Activated gamma-delta T cell (primary cell): ENCODE measurements at regions not wholly inside any gene's neighbourhood (a gene's known extent, or its start where the extent isn't known, plus 50 kb on each side); places are given as distances from the start of the nearest gene placed in this dataset.

Experiments used
- DNase-seq: peaks from one replicate; lab custom pipeline; 2025; lab: John Stamatoyannopoulos, UW

GRCh38 chr2:5339473-5339872 lies 352.7 kb upstream of the SOX11 start:
- DNase-seq = no peak

DNA sequence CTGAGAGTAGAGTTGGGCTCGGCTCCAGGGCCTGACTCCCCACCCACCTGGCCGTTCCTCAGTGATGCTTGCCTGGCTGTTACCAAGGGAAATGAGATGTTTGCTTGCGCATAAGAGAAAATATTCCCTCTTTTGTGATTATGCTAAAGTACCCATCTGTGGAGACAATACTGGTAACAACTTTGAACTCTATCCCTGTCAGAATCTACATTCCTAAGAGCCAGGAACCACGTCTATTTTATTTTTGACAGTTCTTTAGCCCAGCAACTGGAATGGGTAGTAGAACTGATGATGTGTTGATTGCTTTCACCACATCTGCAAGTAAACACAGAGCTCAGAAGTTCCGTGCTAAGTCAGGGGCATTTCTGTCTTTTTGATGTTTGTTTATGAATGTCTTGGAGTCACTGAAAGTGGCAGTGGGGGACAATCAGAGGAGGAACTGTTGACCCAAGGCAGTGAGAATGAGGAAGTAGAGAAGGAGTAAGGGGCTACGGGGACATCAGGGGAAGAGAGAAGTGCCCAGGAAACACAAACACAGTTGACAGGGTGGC lies 348.3 kb upstream of the SOX11 start:
- no peak for DNase-seq

- DNase-seq = no peak
These were observed 339.9 kb upstream of the SOX11 start for GRCh38 chr2:5352286-5352685.

DNA sequence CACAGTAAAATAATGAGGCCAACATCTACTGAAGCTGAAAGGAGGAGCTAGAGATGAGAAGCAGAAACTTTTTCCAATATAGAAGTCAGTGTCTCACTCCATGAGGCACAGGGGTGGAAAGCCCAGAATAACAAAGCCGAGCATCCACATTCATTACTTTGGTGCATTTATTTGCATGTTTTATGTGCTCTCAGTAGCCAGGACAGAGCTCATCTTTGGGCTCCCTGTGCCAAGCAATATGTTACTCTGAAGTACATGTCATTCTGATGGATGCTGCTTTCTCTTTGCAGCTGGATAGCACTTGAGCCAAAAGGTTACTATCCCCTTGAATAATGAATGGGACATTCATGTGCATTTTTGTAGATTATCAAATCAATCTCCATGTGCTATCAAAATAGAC lies 338.6 kb upstream of the SOX11 start:
- no peak for DNase-seq

DNA sequence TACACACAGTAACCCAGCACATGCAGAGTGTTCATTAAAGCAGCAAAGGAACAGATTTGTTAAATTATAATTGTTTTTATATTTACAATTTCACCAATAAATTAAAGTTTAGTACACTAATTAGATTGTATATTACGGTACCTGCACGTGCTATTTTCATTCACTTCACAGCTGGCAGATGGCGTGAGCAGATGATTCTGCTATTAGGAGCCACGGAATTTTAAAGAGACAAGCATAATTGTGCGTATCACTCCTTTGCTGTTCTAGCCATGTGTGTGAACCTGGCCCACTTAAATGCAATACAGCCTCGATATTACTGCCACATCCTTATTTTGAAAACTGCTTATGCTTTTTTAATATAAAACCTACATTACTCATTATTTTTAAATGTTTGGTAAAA lies 332.8 kb upstream of the SOX11 start:
- DNase-seq = no peak

- no peak for DNase-seq
These were observed 332.1 kb upstream of the SOX11 start for GRCh38 chr2:5360081-5360480.

DNA sequence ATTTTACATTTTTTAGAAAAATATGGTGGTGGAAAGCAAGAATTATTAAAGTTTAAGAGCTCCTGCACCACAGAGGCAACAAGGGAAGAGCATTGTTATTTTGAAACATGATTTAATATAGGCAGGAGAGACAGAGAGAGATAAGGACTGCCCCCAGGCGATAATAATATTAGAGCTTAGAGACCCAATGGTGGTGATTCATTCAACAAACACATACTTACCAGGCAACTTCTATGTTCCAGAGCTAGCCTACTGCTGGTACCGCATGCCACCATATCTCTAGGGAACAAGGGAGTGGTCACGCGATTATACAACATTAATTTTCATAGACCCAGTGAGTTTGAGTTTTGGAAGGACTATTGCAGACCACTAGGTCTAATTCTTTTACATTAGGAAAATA lies 327.8 kb upstream of the SOX11 start:
- no peak for DNase-seq

DNA sequence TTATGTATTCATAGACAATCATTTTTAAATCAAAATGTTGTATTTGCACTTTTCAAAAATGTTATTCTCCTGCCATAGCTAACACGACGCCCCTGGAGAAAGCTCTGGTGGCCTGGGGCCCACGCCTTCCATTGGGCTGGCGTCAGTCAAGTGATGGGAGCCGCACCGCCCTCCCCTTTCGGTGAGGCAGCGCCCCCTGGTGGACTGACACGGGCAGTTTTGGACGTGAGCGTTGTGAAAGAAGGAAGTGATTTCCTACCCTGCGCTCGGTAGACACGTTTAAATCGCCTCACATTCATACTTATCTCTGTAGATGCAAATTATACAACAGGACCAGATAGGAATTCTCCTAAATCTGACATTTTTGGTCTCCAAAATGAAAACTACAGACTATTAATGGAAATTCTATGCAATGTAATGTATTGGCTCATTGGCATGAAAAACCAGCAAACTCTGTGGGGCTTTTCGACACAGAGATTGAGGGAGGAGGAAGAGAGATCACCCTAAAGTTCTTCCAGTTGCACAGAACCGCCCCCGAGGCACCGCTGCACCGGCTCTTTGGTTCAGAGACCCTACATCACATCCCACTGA lies 326.2 kb upstream of the SOX11 start:
- DNase-seq = no peak

DNA sequence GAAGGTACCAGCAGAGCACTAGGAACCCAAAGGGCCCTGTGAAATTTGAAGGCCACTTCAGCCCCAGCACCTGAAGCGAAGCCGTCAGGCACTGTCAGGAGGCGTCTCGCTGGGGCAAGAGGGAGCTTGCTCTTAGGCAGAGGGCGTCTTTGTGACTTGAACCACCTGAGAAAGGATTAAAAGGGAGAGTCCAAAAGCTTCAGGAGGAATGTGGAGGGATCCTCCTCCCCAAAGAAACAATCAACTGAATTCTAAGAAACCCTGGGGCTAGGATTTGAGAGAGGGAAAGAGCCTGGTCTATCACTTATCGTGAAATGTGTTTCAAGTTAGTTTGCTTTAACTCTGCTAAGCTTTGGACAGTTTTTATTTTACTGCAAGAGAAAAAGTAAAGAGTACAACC lies 324.9 kb upstream of the SOX11 start:
- DNase-seq = no peak

GRCh38 chr2:5368263-5368662 lies 323.9 kb upstream of the SOX11 start:
- DNase-seq = no peak

DNA sequence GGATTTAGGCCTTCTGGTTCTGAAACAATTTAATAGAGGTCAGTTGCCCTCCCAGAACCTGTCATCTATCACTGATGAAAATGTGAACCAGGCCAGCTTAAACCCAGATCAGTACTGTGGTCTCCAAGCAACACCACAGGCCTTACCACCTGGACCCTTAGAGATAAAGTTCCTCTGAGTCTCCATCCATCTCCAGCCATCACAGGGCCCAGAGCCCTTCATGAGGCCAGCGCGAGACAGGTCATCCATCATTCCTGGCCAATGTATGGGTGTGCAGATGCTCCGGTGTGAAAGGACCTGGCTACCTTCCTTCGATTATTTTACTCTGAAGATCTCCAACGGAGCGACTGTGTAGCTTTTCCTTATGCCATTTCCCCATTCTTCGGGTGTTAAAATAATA lies 322.7 kb upstream of the SOX11 start:
- no peak for DNase-seq

- DNase-seq = no peak
These were observed 322.0 kb upstream of the SOX11 start for GRCh38 chr2:5370158-5370557.

GRCh38 chr2:5372141-5372540 lies 320.0 kb upstream of the SOX11 start:
- no peak for DNase-seq

DNA sequence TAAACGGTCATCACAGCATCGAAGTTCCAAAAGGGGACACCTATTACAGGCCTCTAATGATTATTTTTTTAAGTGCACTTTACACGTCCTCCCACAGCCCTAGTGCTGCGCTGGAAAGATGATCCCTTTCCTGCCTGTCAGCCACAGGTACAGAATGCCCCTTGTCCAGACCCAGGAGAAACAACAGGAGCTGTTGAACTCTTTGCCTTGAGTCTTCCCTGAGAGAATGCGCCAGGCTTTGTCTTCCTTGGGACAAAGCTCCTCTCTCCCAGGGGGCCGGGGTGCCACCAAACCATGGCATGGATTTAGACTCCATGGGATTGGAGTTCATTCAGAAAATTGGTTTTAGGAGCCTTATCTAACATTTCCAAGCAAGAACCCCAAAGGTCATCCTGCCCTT lies 319.0 kb upstream of the SOX11 start:
- DNase-seq = no peak

- DNase-seq = no peak
These were observed 317.4 kb upstream of the SOX11 start for GRCh38 chr2:5374762-5375161.

DNA sequence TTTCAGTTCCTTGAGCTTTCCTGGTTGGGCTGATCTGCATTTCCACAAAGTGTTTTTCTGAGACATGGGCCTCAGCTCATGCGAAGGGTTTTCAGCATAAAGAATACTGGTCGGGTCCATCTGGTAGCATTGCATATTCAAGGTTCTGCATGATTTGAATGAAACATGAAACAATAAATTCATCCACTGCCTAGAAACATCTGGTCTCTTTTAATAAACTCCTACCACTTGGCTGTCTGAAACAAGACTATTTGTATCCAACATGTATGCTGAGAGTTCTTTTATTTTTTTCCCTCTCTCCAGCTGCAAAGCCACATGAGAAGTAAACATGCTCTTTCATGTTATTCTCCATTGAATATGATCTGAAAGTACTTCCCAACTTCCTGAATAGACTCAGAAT lies 314.9 kb upstream of the SOX11 start:
- no peak for DNase-seq

- no peak for DNase-seq
These were observed 312.4 kb upstream of the SOX11 start for GRCh38 chr2:5379811-5380210.

DNA sequence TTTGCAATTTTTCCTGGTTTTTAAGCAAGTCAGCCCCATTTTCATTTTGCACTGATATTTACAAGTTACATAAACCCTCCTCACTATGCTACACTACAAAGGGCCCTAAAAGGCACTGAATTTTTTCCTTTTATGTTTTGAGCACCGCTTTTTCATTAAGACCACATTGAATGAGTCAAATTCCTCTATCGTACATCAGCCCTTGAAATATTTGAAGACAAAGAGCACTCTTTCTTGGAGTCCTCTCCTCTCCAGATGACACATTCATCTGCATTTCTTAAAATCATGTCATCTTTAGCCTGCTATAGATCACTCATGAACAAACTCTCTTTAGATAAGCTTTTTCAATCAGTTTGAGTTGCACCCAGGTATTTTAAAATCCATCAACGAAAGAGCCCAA lies 306.6 kb upstream of the SOX11 start:
- no peak for DNase-seq

- DNase-seq = no peak
These were observed 304.8 kb upstream of the SOX11 start for GRCh38 chr2:5387406-5387805.

- DNase-seq = no peak
These were observed 302.4 kb upstream of the SOX11 start for GRCh38 chr2:5389740-5390139.

DNA sequence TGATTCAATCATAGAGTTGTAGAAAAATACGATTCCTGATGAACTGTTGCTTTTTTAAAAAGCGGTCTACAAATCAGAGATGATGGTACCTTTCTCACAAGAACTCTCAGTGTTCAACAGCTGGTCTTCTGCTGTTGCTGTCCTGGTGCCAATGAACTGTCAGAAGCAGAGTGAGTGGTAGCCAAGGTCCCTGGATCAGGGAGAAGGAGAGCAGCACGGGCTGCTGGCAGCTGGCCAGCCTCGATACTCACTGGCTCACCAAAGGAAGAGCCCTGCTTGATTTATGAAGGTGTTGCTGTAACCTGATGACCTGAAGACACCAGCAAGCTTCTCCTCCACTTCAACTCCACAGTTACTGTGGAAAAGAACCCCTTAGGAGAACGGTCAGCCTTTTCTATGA lies 300.8 kb upstream of the SOX11 start:
- no peak for DNase-seq

GRCh38 chr2:5392658-5393057 lies 299.5 kb upstream of the SOX11 start:
- DNase-seq = no peak

DNA sequence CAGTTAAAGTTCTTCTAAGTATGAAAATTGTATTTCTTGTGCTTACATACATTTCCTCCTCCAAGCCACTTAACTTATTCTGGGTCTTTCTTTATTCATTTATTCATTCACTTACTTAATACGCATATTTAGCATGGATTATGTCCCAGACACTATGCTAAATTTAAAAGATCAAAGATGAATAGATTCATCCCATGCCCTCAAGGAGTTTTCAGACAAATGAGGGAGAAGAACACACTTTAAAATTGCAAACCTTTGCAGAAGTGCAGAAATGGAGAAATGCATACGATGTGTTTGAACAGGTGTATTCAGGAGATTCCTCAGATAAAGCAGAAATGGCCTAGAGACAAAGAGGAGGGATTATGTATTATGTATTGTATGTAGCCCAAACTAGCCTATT lies 298.7 kb upstream of the SOX11 start:
- no peak for DNase-seq

GRCh38 chr2:5394223-5394622 lies 298.0 kb upstream of the SOX11 start:
- no peak for DNase-seq
